ENCODE measurements at regions not wholly inside any gene's neighbourhood (a gene's known extent, or its start where the extent isn't known, plus 50 kb on each side); places are given as distances from the start of the nearest gene placed in this dataset.

DNA sequence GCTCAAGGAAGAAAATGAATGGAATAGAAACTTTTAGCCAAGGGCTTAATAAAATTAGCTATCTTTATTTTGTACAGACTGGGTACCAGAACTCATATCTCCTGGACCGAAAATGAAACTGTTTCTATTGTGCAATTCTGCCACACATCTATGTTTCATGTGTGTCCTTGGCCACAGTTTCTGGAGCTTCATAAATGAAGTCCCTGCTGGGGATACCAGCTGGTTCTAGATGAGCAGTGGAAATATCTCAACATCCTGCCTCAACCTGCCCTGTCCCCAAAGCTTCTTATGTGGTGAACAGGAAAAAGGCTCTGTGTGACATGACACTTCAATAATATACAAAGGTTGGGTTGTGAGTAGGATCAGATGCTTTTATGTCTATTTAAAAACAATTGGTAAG is 310.1 kb upstream of the SORCS1 start:
- TF ChIP-seq, protein P1, sequence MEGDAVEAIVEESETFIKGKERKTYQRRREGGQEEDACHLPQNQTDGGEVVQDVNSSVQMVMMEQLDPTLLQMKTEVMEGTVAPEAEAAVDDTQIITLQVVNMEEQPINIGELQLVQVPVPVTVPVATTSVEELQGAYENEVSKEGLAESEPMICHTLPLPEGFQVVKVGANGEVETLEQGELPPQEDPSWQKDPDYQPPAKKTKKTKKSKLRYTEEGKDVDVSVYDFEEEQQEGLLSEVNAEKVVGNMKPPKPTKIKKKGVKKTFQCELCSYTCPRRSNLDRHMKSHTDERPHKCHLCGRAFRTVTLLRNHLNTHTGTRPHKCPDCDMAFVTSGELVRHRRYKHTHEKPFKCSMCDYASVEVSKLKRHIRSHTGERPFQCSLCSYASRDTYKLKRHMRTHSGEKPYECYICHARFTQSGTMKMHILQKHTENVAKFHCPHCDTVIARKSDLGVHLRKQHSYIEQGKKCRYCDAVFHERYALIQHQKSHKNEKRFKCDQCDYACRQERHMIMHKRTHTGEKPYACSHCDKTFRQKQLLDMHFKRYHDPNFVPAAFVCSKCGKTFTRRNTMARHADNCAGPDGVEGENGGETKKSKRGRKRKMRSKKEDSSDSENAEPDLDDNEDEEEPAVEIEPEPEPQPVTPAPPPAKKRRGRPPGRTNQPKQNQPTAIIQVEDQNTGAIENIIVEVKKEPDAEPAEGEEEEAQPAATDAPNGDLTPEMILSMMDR (IDR thresholded peaks at IDR 0.05): no peak
- no peak for TF ChIP-seq RFX5 (IDR thresholded peaks at IDR 0.05)
- TF ChIP-seq, protein P2, sequence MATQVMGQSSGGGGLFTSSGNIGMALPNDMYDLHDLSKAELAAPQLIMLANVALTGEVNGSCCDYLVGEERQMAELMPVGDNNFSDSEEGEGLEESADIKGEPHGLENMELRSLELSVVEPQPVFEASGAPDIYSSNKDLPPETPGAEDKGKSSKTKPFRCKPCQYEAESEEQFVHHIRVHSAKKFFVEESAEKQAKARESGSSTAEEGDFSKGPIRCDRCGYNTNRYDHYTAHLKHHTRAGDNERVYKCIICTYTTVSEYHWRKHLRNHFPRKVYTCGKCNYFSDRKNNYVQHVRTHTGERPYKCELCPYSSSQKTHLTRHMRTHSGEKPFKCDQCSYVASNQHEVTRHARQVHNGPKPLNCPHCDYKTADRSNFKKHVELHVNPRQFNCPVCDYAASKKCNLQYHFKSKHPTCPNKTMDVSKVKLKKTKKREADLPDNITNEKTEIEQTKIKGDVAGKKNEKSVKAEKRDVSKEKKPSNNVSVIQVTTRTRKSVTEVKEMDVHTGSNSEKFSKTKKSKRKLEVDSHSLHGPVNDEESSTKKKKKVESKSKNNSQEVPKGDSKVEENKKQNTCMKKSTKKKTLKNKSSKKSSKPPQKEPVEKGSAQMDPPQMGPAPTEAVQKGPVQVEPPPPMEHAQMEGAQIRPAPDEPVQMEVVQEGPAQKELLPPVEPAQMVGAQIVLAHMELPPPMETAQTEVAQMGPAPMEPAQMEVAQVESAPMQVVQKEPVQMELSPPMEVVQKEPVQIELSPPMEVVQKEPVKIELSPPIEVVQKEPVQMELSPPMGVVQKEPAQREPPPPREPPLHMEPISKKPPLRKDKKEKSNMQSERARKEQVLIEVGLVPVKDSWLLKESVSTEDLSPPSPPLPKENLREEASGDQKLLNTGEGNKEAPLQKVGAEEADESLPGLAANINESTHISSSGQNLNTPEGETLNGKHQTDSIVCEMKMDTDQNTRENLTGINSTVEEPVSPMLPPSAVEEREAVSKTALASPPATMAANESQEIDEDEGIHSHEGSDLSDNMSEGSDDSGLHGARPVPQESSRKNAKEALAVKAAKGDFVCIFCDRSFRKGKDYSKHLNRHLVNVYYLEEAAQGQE (IDR thresholded peaks at IDR 0.05): no peak
- no peak for TF ChIP-seq SMC3 (IDR thresholded peaks at IDR 0.05)
- TF ChIP-seq KDM1A (IDR thresholded peaks at IDR 0.05; ENCODE audit: low read depth): no peak
- no peak for TF ChIP-seq POLR2A (IDR thresholded peaks at IDR 0.05; ENCODE audit: low read length)
- TF ChIP-seq RAD21 (conservative IDR thresholded peaks at IDR 0.05 in 1 of 2, IDR thresholded peaks at IDR 0.05 in 1 of 2): no peak
- no peak for TF ChIP-seq SREBF2 (IDR thresholded peaks at IDR 0.05)
- no peak for TF ChIP-seq ESRRA (IDR thresholded peaks at IDR 0.05; ENCODE audit: borderline replicate concordance, low read length)
- TF ChIP-seq ZFP36 (IDR thresholded peaks at IDR 0.05; ENCODE audit: borderline replicate concordance, partially characterized antibody): no peak
- no peak for TF ChIP-seq POLR2AphosphoS2 (conservative IDR thresholded peaks at IDR 0.05; ENCODE audit: low read length)
- TF ChIP-seq, protein P3, sequence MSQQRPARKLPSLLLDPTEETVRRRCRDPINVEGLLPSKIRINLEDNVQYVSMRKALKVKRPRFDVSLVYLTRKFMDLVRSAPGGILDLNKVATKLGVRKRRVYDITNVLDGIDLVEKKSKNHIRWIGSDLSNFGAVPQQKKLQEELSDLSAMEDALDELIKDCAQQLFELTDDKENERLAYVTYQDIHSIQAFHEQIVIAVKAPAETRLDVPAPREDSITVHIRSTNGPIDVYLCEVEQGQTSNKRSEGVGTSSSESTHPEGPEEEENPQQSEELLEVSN (IDR thresholded peaks at IDR 0.05; ENCODE audit: borderline replicate concordance, low read depth): no peak
- TF ChIP-seq, protein P4, sequence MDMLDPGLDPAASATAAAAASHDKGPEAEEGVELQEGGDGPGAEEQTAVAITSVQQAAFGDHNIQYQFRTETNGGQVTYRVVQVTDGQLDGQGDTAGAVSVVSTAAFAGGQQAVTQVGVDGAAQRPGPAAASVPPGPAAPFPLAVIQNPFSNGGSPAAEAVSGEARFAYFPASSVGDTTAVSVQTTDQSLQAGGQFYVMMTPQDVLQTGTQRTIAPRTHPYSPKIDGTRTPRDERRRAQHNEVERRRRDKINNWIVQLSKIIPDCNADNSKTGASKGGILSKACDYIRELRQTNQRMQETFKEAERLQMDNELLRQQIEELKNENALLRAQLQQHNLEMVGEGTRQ (IDR thresholded peaks at IDR 0.05): no peak
- TF ChIP-seq, protein P5, sequence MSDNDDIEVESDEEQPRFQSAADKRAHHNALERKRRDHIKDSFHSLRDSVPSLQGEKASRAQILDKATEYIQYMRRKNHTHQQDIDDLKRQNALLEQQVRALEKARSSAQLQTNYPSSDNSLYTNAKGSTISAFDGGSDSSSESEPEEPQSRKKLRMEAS (IDR thresholded peaks at IDR 0.05): no peak
